NCI-H510A treated with DMSO at 0.1 percent for 48 hours (cell line): ENCODE measurements at regions not wholly inside any gene's neighbourhood (a gene's known extent, or its start where the extent isn't known, plus 50 kb on each side); places are given as distances from the start of the nearest gene placed in this dataset.
"Not testable (repeated sequence)": the region's sequence is repeated elsewhere in the genome, so short reads cannot be mapped to it uniquely, and the experiment has no call there.

Source experiments
- DNase-seq: peaks from one replicate; lab custom pipeline; 2025; lab: John Stamatoyannopoulos, UW

GRCh38 chrX:84611843-84612636 lies 109.8 kb upstream of the HDX start:
- no peak for DNase-seq

DNA sequence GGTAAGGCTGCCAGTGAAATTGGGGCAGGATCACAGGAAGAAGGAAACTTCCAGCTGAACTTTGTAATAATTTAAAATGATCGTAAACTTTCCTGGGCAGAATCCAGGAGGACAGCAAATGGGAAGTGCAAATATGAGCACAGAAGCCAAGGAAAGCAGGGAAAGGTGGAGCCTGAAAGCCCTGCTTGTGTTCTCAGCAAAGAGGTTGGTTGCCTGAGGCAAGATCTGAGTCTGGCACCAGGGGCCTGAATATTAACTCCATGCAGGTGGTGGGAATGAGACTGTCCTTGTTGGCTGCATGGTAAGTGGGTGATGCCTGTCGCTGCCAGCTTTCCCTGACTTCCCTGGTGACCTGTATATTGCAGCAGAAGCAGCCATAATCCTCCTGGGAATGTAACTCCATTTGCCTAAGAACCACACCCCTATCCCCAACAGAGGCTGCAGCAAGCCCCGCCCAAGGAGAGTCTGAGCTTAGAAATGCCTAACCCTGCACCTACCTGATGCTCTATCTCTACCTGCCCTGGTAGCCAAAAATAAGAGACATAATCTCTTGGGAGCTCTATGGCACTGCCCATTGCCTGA lies 132.0 kb upstream of the HDX start:
- no peak for DNase-seq

DNA sequence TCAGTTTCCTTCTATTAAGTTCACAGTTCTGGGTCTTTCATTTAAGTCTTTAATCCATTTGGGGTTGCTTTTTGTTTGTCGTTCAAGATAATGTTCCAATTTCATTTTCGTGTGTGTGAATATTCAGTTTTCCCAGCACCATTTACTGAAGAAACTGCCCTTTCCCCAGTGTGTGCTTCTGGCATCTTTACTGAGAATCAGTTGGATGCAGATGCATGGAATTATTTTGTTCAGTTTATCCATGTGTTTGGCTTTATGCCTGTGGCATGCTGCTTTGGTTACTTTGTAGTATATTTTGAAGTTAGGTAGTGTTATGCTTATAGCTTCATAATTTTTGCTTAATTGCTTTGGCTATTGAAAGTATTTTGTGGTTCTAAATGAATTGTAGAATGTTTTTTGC lies 163.8 kb upstream of the HDX start:
- DNase-seq = no peak

GRCh38 chrX:84690228-84690627 lies 188.0 kb upstream of the HDX start:
- DNase-seq = no peak

- no peak for DNase-seq
These were observed 207.7 kb upstream of the HDX start for GRCh38 chrX:84709987-84710386.

DNA sequence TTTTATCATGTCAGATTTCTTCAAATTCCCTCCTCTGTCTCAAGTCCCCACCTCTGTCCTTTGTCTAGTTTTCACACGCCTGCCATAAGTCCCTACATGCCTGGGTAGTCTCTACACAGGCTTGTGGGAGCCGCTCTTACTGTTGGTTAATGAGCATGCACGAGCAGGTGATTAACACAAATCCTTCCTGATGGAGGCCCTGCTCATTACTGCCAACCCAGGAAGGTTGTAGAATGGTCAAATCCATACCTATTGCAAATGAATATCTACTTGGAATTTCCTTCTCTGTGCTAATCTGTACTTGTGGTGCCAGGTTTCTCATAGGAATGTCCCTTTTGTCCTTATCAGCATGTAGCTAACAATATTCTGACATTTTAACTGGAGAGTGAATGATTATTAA lies 208.4 kb upstream of the HDX start:
- DNase-seq = no peak

GRCh38 chrX:84712621-84713020 lies 210.4 kb upstream of the HDX start:
- DNase-seq = no peak

DNA sequence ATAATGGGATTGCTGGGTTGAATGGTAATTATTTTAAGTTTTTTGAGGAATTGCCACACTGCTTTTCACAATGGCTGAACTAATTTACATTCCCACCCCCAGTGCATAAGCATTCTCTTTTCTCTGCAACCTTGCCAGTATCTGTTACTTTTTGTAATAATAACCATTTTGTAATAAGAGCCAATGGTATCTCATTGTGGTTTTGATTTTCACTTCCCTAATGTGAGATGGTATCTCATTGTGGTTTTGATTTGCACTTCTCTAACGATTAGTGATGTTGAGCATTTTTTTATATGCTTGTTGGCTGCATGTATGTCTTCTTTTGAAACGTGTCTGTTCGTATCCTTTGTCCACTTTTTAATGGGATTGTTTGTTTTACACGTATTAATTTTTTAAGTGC lies 213.1 kb upstream of the HDX start:
- DNase-seq = no peak

- DNase-seq = no peak
These were observed 215.1 kb upstream of the HDX start for GRCh38 chrX:84717343-84717742.

DNA sequence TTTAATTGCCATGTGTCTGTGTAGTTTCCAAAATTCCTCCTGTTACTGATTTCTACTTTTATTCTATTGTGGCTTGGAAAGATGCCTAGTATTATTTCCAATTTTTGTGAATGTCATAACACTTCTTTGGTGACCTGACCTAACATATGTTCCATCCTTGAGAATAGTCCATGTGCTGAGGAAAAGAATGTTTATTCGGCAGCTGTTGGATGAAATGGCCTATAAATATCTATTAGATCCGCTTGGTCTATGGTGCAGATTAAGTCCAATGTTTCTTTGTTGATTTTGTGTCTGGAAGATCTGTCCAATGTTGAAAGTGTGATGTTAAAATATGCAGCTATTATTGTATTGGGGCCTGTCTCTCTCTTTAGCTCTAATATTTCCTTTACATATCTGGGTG lies 219.2 kb upstream of the HDX start:
- no peak for DNase-seq

DNA sequence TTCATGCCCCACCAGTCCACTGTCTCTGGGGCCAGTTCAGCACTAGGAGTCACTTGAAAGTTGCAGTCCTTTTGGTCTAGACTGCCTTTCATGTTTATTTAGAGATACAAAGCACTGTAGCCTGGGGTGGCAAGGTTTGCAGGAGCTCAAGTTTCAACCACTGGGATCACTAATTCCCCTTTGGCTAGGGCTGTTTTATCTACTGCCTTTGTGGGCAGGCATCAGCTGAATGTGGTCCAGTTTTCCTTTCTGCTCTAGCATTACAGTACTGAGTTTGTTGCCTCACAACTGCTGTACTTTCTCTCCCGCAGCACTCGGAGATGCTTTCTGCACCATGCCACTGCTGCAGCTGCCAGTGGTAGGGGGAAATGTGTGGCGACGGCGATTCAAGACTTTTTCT lies 222.3 kb upstream of the HDX start:
- DNase-seq = no peak

DNA sequence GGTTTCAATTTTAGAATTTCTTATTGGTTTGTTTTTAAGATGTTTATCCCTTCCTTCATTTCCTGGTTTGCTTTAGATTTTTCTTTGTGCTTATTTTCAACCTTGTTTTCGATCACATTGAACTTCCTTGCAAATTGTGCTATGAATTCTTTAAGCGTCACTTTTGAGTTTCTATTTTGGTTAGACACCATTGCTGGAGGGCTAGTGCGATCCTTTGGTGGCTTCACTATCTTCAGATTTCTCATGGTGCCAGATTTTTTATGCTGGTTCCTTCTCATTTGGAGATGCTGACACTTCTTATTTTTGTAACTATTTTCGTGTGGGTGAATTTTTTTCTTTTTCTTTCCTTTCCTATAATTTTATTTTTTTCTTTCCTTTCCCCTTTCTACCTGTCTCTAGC lies 227.2 kb upstream of the HDX start:
- DNase-seq = no peak

- peak; percentile 33 for DNase-seq
These were observed 227.6 kb upstream of the HDX start for GRCh38 chrX:84729809-84730208.

DNA sequence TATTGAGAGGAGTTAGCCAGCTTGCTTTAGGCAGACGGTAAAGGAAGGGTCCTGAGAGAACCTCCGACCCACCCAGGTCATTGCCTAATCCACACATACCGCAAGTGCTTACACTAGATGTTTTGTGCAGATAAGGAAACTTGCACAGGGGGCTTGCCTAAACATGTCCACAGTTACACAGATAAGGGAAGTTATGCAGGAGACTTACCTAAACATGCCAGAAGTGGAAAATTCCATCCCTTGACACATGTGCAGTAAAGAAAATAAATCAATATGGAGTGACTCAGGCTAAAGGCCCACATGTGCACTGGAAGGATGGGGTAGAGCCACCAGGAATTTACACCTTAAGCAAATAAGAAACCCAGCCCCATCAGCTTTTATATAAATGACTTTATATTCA lies 232.8 kb upstream of the HDX start:
- DNase-seq = no peak

- DNase-seq = no peak
These were observed 235.2 kb upstream of the HDX start for GRCh38 chrX:84737471-84737871.

- DNase-seq = no peak
These were observed 245.3 kb upstream of the HDX start for GRCh38 chrX:84747516-84747915.

GRCh38 chrX:84748965-84749656 lies 246.9 kb upstream of the HDX start:
- no peak for DNase-seq

DNA sequence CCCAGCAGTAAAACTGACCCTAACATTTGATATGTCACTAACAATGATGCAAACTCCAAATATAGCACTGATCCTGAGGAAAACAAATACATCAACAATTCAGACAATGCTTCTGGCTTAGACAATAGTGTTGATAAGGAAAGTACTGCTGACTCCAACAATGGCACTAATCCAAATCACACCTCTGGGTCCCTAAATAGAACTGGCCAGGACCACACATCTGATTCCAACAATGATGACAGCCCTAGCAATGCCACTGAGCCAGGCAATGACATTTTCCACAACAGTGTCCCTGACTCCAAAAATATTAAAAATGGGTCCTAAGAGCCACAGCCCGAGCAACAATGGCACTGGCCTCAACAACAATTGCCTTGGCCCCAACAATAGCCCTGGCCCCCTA lies 243.1 kb upstream of the APOOL start:
- DNase-seq = no peak

DNA sequence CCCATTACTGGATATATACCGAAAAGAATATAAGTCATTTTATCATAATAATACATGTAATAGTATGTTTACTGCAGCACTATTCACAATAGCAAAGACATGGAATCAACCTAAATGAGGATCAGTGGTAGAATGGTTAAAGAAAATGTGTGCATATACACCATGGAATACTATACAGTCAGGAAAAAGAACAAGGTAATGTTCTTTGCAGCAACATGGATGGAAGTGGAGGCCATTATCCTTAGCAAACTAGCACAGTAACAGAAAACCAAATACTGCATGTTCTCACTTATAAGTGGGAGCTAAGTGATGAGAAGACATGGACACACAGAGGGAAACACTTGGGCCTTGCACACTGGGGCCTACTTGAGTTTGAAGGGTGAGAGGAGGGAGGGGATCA lies 207.4 kb upstream of the APOOL start:
- no peak for DNase-seq

DNA sequence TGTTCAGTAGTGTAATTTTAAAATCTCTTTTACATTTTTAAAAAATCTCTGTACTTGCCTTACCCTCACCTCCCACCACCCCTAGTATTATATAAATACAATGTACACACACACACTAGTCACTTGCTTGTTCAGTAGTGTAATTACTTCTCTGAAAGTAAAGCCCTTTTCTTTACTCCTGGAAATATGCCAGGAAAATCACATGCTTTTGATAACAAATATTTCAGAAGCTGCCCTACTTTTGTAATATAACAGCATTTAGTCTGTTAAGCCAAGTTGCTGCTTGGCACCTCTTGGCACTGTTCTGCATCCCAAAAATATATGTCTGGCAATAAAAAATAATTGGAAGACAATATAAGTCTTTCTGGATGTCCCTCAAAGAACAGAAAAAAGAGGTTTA lies 172.8 kb upstream of the APOOL start:
- no peak for DNase-seq

DNA sequence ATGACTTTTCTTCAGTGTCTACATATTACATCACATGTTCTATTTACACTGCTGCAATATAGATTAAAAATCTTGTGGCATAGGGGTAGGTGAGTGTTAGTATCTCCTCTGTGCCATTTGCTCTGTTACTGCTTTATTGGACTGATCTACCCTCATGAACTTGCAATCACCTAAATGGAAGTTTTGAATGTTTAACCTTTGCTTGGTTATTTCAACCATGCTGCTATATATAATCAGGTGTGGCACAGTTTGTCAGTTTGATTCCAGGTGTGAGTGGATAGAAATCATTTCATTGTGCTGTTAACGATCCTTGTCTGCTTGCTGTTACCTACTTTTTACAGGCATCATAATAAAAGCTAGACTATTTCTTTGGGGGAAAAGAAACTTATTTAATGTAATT lies 157.1 kb upstream of the APOOL start:
- DNase-seq = not testable (repeated sequence)

DNA sequence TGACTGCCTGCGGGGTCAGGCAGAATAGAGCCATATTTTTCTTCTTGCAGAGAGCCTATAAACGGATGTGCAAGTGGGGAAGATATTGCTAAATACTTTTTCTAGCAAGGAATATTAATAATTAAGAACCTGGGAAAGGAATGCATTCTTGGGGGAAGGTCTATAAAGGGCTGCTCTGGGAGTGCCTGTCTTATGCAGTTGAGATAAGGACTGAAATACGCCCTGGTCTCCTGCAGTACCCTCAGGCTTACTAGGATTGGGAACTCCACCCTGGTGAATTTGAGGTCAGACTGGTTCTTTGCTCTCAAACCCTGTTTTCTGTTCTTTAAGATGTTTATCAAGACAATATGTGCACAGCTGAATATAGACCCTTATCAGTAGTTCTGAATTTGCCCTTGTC lies 152.5 kb upstream of the APOOL start:
- DNase-seq = not testable (repeated sequence)

DNA sequence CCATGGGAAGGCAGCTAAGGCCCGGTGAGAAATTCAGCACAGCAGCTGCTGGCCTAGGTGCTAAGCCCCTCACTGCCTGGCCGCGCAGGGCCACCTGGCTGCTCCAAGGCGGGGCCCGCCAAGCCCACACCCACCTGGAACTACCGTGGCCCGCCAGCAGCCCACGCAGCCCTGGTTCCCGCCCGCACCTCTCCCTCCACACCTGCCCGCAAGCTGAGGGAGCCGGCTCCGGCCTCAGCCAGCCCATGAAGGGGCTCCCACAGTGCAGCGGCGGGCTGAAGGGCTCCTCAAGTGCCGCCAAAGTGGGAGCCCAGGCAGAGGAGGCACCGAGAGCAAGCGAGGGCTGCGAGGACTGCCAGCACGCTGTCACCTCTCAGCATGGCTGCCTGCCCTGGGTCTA lies 146.9 kb upstream of the APOOL start:
- DNase-seq = not testable (repeated sequence)
